ENCODE measurements at regions not wholly inside any gene's neighbourhood (a gene's known extent, or its start where the extent isn't known, plus 50 kb on each side); places are given as distances from the start of the nearest gene placed in this dataset.

GRCh38 chr1:184890539-184890973 lies 83.8 kb downstream of the NIBAN1 start:
- ChIA-PET CTCF (interaction anchor here (0.6 kb wide), 1 partner anchor 83 kb away, joined by 3 read pairs; no protein-coding TSS in a partner anchor), POLR2A (interaction anchor here (0.7 to 1.4 kb wide), 3 partner anchors 31 to 201 kb away, joined by 3 to 4 read pairs (median 3); no protein-coding TSS in a partner anchor)
- DNase-seq (ENCODE audit: unreplicated experiment): no peak
- TF ChIP-seq CTCF (IDR thresholded peaks at IDR 0.05; ENCODE audit: unreplicated experiment): no peak
- Mint-ChIP-seq H3K27ac (ENCODE audit: low read depth, unreplicated experiment) (no peak overlapping the region), H3K4me3 (ENCODE audit: unreplicated experiment) (no peak overlapping the region), H3K4me1 (ENCODE audit: insufficient read depth, unreplicated experiment) (no peaks in the 10 kb centered on the region), H3K36me3 (ENCODE audit: insufficient read depth, unreplicated experiment) (no peaks in the 10 kb centered on the region), H3K9me3 (ENCODE audit: unreplicated experiment) (no peaks in the 10 kb centered on the region), H3K27me3 (ENCODE audit: insufficient read depth, unreplicated experiment) (peaks cover 96% of the 10 kb centered on the region)
- BruUV-seq (replicated peaks): no TSS peak
- intact Hi-C loops (cut with micrococcal nuclease): no loop called here

- no peaks in the 10 kb centered on the region for H3K36me3 Mint-ChIP-seq (ENCODE audit: insufficient read depth, unreplicated experiment)
- TF ChIP-seq CTCF (IDR thresholded peaks at IDR 0.05; ENCODE audit: unreplicated experiment): no peak
- H3K27ac Mint-ChIP-seq (ENCODE audit: low read depth, unreplicated experiment): no peak overlapping the region
- CTCF ChIA-PET: interaction anchor here (0.6 to 1.3 kb wide), 3 partner anchors 13 to 86 kb away, joined by 3 to 6 read pairs (median 3); no protein-coding TSS in a partner anchor
- no peaks in the 10 kb centered on the region for H3K4me1 Mint-ChIP-seq (ENCODE audit: insufficient read depth, unreplicated experiment)
- H3K4me3 Mint-ChIP-seq (ENCODE audit: unreplicated experiment): no peak overlapping the region
- no peak for DNase-seq (ENCODE audit: unreplicated experiment)
- POLR2A ChIA-PET: interaction anchor here (1.0 to 1.4 kb wide), 2 partner anchors 23 to 72 kb away, joined by 4 to 5 read pairs; no protein-coding TSS in a partner anchor
- H3K9me3 Mint-ChIP-seq (ENCODE audit: unreplicated experiment): no peaks in the 10 kb centered on the region
- no TSS peak for BruUV-seq (replicated peaks)
- peaks cover 96% of the 10 kb centered on the region for H3K27me3 Mint-ChIP-seq (ENCODE audit: insufficient read depth, unreplicated experiment)
- intact Hi-C loops (cut with micrococcal nuclease): no loop called here
Observed at GRCh38 chr1:184889902-184890301, 84.4 kb downstream of the NIBAN1 start.

DNA sequence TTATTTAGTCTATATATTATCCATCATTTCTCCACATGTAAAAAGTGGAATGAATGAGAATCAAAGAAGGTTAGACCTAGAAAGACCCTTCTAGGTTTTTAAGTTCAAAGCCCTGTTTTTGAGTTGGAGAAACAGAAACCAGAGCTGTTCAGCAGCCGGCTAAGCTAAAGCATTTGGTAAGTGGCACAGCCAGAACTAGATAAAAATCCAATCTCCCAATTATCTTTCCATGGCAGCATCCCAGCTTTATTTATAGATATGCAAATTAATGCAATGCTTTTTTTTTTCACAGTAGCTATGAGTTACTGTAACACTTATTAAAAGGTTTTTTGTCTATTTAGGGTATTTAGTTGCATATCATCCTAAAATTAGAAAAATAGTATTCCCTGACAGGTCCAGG lies 85.1 kb downstream of the NIBAN1 start:
- no TSS peak for BruUV-seq (replicated peaks)

DNA sequence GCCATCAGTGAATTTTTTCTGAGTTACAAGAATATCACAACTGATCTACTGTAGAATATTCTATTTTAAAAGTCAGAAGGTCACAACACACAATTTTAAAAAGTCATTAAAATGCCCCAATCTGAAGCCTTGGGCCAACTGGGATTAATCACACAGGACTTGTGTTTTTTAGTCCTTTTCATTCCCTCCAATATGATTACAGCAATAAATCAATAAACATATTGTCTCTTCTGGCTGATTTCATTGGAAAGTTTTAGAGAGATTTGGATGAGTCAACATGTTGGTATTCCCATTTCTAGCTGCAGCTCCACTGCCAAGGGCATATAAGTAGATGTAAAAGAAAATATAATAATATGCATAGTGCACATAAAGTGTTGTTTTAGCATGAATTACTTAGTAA lies 85.8 kb downstream of the NIBAN1 start:
- H3K36me3 Mint-ChIP-seq (ENCODE audit: insufficient read depth, unreplicated experiment): no peaks in the 10 kb centered on the region
- no peak for TF ChIP-seq CTCF (IDR thresholded peaks at IDR 0.05; ENCODE audit: unreplicated experiment)
- ChIA-PET POLR2A (interaction anchor here (0.6 to 1.2 kb wide), 3 partner anchors 12 to 21 kb away, joined by 3 to 5 read pairs (median 3); no protein-coding TSS in a partner anchor), CTCF (interaction anchor here (0.5 kb wide), 1 partner anchor 760 kb away, joined by 4 read pairs; no protein-coding TSS in a partner anchor)
- no TSS peak for BruUV-seq (replicated peaks)
- intact Hi-C loops (cut with micrococcal nuclease): no loop called here
- no peaks in the 10 kb centered on the region for H3K9me3 Mint-ChIP-seq (ENCODE audit: unreplicated experiment)
- no peak overlapping the region for H3K27ac Mint-ChIP-seq (ENCODE audit: low read depth, unreplicated experiment)
- DNase-seq (ENCODE audit: unreplicated experiment): peak; percentile 37
- H3K4me1 Mint-ChIP-seq (ENCODE audit: insufficient read depth, unreplicated experiment): no peaks in the 10 kb centered on the region
- peaks cover 96% of the 10 kb centered on the region for H3K27me3 Mint-ChIP-seq (ENCODE audit: insufficient read depth, unreplicated experiment)
- no peak overlapping the region for H3K4me3 Mint-ChIP-seq (ENCODE audit: unreplicated experiment)

More for the DNA sequence above, 85.1 kb downstream of the NIBAN1 start:
- no peak for DNase-seq (ENCODE audit: unreplicated experiment)
- H3K4me3 Mint-ChIP-seq (ENCODE audit: unreplicated experiment): no peak overlapping the region
- intact Hi-C loops (cut with micrococcal nuclease): no loop called here
- H3K27ac Mint-ChIP-seq (ENCODE audit: low read depth, unreplicated experiment): no peak overlapping the region
- TF ChIP-seq CTCF (IDR thresholded peaks at IDR 0.05; ENCODE audit: unreplicated experiment): no peak
- H3K27me3 Mint-ChIP-seq (ENCODE audit: insufficient read depth, unreplicated experiment): peaks cover 96% of the 10 kb centered on the region
- H3K9me3 Mint-ChIP-seq (ENCODE audit: unreplicated experiment): no peaks in the 10 kb centered on the region
- H3K4me1 Mint-ChIP-seq (ENCODE audit: insufficient read depth, unreplicated experiment): no peaks in the 10 kb centered on the region
- no peaks in the 10 kb centered on the region for H3K36me3 Mint-ChIP-seq (ENCODE audit: insufficient read depth, unreplicated experiment)
- ChIA-PET POLR2A (interaction anchor here (1.0 to 1.4 kb wide), 3 partner anchors 11 to 73 kb away, joined by 4 to 5 read pairs (median 5); no protein-coding TSS in a partner anchor), CTCF (interaction anchor here (0.5 to 1.3 kb wide), 4 partner anchors 14 to 760 kb away, joined by 3 to 6 read pairs (median 4); no protein-coding TSS in a partner anchor)
